NCI-H2196 (cell line): ENCODE measurements at regions not wholly inside any gene's neighbourhood (a gene's known extent, or its start where the extent isn't known, plus 50 kb on each side); places are given as distances from the start of the nearest gene placed in this dataset.

Experiments used
- DNase-seq: peaks from one replicate; lab custom pipeline; 2025; ENCODE audit not compliant: unreplicated experiment; lab: John Stamatoyannopoulos, UW

DNA sequence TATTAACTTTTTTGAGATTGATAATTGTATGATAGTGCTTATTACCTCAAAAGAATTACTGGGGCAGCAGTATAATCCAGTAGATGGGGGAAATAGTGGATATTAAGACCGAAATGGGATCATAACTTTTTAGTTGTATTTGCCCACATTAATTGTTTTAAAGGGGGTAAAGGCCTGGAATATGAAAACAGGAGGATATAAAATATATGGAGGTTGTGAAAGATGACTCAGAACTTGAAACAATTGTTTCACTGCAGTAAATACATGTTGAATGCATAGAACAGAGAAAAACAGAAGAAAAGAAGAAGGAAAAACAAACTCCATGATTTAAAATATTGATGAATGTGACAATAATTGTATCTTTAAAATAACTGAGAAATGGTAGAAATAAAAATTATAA lies 94.1 kb upstream of the VPREB1 start:
- DNase-seq, result no peak

DNA sequence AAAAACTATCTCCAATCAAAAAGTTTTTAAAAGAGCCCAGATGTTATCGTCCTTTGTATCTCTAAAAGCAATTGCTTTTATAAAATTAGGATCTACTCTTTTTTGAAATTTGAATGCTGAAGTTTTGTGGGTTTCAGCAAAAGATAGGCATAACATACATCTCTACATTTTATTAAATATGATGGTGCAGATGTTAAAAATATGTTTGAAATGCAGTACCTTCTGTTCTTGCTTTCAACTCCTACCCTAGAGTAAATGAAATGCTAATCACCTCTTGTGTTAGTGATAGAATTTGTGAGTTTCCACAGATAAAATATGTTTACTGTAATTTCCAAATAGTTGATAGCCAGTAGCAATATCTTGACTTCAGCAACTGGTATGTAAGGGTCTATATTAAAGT lies 95.7 kb upstream of the VPREB1 start:
- DNase-seq, result no peak

DNA sequence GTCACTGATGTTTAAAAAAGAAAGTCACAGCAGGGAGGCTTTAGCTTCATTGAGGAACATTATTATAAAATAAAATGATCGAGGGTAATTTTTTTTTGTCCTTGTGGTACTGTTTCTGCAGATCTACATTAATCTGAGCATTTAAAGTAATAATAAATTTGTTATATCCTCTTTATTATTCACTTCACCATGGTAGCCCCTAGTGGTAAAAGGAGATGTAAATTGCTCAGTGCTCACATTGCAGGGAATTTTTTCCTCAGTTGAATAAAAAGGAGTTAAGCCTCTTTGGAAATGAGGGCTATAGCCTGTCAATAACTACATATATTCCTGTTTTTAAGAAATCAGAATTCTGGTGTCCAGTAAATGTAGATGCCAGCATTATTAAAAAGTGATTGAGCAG lies 99.7 kb upstream of the VPREB1 start:
- DNase-seq, result no peak

DNA sequence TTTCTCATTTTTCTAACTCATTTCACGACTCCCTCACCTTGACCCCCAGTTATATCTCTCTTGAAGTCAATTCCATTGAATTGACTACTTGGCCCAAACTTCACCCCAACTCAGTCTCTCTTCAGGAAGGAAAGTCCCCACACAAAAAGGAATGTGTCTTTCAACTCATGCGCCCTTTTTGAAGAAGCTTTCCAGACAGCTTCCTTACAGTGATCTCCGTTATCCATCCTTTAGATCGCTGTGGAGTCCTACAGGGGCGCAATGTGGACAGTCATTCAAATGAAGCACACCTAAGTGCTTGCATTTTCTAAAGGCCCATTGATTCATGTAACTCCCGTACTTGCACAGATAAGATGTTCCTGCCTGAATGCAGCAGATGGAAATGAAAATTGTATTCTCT lies 101.1 kb upstream of the VPREB1 start:
- DNase-seq, result no peak

DNA sequence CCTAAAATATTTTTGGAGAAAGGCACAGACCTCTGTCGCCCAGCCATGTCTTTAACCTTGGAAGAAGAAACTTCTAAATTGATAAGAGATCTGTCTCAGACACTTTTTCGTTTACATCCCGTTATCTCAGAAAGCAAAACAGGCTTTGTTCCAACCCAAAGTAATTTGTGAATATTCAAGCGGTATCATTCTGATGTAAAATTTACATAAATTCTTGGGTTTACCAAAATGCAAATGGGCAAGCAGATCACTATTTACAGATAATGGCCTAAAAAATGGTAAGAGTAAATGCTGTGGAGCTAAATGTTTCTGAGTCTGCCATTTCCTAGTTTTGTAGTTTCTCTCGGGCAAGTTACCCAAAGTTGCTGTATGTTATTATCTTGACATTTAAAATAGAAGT lies 101.9 kb upstream of the VPREB1 start:
- DNase-seq, result no peak

DNA sequence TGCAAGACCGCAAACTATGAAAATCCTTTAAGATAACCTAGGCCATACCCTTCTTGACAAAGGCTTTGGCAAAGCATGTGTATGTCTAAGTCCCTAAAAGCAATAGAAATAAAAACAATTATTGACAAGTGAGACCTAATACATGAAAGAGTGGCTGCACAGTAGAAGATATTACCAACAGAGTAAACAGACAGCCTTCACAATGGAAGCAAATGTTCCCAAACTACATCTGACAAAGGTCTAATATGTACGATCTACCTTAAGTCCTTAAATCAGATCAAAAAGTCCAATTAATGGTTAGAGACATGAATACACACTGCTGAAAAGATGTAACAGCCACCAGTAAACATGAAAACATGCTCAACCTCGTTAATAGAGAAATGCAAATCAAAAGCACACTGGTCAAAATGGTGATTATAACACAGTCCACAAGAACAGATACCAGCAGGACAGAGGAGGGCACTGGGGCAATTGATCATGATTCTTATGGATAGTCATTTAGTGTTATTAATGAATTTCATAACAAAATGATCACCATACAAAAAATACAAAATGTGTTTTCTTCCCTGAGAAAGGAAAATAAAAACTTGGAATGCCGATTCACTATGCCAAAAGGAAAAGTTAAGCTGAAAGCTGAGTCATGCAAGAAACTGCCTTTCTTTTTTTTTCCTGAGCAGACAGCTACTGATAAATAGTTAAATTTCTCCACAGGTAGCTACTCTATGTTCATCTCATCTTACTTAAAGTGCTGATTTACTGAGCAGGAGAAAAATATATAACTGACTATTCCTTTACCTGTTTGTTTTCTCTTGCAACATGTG lies 102.6 kb upstream of the VPREB1 start:
- DNase-seq, result no peak

DNA sequence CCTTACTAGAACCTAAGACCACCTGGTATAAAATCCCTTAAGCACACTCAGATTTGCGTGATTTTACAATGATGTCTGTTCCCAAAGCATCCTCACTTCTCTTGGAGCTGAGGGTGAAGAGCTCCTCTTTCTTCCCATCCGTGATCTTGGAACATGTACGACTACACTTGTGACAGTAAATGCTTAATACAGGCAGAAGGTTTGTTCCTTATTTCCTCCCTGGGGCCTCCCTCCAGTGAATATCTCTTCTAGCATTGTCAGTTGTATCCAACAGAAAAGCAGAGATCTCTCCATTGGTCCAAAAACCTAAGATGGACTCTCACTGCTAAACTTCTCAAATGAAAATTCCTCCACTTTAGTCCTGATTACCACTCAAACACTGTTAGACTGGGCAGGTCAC lies 103.6 kb upstream of the VPREB1 start:
- DNase-seq, result no peak

DNA sequence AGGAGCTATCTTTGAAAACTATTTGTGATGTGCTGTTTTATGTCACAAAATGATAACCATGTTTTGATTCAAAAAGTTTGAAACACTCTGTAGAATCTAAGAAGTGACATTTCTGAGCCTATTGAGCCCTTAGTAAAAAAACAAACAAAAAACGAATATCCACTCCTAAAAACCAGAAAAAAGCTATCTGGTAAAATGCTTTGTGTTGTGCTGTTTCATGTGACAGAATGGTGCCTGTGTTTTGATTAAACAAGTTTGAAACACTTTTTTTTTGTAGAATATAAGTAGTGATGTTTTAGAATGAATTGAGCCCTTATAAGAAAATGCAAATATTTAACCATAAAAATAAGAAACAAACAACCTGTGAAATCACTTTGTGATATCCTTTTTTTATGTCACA lies 105.2 kb upstream of the VPREB1 start:
- no peak for DNase-seq

DNA sequence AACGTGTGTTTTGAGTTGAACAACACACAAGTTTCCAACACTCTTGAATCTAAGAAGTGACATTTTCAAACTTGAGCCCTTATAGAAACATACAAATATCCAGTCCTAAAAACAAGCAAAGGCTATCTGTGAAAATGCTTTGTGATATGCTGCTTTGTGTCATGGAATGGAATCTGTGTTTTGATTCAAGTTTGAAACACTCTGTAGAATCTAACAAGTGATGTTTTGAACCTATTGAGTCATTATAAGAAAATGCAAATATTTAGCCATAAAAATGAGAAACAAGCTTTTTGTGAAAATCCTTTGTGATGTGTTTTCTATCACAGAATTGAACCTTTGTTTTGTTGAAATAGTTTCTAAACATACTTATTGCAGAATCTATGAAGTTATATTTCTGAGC lies 105.7 kb upstream of the VPREB1 start:
- DNase-seq, result no peak

DNA sequence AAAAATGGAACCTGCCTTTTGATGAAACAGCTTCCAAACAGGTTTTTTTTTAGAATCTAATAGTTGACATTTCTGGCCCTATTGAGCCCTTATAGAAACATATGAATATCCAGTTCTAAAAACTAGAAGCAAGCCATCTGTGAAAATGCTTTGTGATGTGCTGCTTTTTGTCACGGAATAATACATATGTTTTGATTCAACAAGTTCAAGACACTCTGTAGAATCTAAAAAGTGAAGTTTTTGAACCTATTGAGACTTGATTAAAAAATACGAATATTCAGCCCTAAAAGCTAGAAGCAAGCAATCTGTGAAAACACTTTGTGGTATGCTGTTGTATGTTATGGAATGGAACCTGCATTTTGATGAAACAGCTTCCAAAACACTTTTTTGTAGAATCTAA lies 106.7 kb upstream of the VPREB1 start:
- DNase-seq, result no peak

DNA sequence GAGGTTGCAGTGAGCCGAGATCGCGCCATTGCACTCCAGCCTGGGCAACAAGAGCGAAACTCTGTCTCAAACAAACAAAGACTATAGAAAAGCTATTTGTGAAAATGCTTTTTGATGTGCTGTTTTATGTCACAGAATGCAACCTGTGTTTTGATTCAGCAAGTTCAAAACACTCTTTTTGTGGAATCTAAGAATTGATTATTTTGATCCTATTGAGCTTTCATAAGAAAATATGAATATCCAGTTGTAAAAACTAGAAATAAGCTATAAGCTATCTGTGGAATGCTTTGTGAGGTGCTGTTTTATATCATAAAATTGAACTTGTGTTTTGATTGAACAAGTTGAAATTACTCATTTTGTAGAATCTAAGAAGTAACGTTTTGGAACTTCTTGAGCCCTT lies 110.7 kb upstream of the VPREB1 start:
- DNase-seq, result no peak

DNA sequence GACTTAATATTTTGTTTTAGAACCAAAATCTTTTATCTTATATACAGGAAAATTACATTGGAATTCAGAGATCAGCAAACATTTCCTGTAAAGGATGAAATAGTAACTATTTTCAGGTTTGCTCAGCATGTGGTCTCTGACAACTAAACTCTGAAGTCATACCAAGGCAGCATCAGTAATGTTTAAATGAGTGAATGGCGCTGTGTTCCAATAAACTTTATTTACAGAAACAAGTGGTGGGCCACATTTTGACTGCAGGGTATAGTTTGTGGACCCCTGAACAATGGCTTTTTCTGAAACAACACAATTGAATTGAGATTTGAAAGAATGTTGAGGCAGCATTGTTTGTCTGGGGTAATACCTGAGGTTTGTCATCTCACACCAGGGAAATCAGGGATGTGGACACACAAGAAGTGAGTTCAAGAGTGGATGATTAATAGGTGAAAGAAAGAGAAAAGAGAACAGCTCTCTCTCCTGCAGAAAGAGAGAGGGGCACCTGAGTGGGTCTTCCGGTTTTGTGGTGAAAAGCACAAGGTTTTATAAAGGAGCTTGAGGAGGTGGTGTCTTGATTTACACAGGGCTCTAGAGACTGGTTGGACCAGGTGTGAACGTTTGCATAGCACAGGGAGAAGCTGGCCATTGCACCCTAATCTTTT lies 113.5 kb upstream of the VPREB1 start:
- DNase-seq, result no peak

DNA sequence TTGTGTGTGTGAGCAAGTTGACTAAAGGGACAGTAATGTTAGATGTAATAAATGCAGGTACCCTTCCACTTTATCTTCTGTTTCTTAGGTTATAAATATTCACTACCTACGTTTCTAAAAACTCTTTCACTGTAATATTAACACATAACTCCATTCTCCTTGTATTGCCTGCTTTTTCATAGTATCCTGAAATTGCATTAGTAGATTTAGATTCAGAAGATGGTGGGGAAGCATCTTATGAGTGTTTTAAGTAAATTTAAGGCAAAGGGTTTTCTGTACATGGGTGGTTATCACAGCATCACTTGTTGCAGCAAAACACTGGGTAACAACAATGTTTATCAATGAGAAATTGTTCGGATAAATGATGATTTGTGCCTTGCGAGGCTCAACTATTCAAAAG lies 115.2 kb upstream of the VPREB1 start:
- DNase-seq, result no peak

DNA sequence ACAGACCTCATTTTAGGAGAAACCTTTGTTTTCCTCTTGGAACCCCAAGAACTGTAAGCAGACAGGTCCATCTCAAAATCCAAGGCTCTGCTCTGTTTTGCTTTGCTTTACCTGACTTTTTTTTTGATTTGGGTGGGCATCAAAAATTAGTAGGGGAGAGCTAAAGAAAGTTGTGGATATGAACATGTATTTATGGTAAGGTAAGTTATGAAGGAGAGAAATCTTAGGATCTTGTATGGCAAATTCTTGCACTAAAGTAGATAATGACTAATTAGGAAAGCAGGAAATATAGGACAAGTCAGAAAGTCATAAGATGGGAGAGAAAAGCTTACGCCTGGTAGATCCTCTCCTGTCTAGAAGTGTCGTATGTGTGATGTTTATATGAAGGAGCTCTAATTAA lies 116.1 kb upstream of the VPREB1 start:
- DNase-seq, result no peak

DNA sequence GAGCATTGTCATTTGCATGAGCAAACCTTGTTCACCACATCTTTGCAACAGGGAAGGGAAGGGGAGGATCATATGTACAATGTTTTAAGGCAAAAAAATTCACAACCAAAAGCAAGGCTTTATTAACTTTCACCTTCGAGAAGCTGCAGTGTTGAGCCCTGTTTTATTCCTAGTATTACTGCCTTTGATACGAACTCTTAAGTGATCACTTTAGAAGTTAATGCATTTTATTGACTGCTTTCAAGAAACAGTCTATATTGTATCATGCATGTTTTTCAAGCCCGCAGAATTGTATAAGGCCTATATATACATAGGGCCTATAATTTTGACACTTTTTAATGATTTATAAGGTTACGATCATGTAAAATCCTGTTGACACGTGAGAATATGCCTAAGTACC lies 117.5 kb upstream of the VPREB1 start:
- DNase-seq, result no peak

DNA sequence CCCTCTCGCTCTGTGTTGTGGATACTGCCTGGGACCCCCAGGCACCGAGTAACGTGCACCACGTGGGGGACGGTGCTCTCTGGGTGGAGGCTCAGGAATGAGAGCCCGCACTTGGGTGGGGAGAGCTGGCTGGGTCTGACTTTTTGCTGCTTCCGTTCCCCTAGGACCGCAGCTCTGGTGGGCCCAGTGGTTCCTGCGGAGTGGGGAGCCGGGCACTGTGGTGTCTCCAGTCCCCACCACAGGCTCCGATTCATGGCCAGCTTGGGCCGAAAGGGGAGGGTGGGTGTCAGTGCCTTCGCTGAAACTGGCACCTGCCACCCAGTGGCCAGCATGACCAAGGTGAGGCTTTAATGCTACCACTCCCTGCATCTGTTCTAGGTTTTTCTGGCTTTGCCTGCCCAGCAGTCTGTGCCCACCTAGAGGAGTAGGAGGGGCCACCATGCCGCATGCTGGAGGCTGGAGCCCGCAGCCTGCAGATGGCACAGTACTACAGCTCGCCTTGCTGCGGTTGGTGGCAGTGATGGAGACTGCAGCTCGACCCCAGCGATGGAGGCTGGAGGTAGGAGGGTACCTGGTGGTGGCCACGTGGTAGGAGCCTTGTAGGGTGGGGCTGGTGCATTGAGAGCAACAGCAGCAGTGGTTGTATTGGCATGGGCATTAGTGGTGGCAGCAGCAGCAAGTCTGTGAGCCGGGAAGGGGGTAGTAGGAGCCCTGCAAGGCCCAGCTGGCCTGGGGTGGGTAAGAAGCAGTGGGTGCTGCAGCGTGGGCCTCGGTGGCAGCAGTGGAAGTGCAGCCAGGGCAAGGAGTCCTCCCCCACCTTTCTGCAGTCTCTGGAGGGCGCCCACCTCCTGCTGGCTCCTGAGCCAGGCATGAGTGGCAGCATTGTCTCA lies 118.8 kb upstream of the VPREB1 start:
- no peak for DNase-seq

DNA sequence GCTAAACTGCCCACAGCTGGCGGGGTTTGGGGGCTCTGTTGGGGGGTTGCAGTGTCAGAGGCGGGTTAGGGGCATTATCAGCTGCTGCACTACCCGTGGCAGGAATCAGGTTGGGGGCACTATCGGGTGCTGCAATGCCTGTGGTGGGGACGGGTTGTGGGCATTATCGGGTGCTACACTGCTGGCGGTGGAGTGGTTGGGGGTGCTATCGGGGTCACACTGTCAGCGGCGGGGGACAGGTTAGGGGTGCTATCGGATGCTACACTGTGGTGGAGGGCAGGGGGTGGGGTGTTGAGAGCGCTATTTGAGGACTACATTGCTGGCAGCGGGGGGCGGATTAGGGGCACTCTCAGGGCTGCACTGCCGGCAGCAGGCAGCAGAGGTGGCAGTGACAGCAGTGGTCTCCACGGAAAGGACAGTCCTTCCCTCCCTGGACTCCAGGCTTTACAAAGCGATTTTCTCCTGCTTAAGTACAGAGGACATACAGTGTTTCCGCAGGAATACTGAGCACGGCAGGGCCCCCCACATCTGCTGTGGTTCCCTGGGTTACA lies 119.5 kb upstream of the VPREB1 start:
- DNase-seq, result no peak

DNA sequence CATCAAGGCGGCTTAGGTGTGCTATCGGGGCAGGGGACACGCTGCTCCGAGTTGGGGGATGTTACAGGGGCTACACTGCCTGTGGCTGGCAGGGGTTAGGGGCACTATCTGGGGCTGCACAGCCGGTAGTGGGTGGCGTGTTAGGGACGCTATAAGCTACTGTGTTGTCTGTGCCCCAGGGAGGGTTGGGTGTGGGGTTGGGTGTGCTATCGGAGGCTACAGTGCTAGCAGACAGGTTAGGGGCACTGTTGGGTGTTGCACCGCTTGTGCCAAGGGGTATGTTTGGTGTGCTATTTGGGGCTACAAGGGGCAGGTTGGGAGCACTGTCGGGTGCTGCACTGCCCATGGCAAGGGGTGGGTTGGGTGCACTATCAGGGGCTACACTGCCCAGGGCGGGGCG lies 120.2 kb upstream of the VPREB1 start:
- DNase-seq, result no peak

DNA sequence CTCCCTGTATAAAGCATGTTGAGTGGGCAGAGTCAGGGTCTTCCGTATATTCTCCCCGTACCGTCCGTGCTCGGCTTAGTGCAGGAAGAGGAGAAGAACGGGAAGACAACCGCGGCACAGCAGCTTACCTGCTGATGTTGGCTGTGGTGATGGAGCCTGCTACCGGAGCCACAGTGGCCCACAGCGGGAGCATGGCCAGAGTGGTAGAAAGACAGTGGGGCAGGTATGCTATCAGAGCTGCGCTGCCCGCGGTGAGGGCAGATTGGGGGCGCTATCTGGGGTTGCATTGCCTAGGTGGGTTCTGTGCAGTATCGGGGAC lies 120.7 kb upstream of the VPREB1 start:
- DNase-seq, result no peak

DNA sequence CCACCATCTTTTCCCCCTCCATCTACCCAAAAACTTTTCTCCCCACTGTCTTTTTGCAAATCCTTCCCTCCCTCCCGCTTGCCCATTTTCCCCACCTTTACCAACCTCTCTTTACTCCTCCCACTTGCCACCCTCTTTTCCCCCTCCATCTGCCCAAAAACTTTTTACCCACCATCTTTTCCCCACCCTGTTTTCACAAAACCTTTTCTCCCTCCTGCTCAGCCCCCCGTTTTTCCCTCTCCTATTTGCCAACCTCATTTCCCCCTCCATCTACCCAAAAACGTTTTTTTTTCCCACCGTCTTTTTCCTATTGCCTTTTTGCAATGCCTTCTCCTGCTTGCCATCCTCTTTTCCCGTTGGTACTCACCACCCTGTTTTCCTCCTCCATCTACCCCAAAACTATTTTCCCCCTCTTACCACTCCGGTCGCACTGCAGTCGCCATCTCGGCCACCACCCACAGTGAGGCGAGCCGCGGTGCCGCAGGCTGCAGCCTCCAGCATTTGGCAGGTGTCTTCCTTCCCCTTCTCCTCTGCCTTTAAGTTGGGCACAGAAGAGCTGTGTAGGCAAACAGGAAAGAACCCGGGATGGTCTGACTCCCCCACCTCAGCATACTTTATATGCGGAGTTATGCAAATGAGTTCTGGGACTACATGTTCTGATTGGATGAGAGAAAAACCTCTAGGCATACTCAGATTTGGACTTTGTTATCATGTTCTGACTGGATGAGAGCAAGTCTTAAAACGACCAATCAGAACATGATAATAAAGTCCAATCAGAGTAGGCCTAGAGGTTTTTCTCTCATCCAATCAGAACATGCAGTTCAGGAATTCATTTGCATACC lies 121.2 kb upstream of the VPREB1 start:
- no peak for DNase-seq
